Fibroblast of skin of right quadriceps (primary cell): ENCODE measurements at regions not wholly inside any gene's neighbourhood (a gene's known extent, or its start where the extent isn't known, plus 50 kb on each side); places are given as distances from the start of the nearest gene placed in this dataset.

Experiments used
- DNase-seq: peaks from one replicate; pipeline ENCODE4 v3.0.0-alpha.2; 2013

DNA sequence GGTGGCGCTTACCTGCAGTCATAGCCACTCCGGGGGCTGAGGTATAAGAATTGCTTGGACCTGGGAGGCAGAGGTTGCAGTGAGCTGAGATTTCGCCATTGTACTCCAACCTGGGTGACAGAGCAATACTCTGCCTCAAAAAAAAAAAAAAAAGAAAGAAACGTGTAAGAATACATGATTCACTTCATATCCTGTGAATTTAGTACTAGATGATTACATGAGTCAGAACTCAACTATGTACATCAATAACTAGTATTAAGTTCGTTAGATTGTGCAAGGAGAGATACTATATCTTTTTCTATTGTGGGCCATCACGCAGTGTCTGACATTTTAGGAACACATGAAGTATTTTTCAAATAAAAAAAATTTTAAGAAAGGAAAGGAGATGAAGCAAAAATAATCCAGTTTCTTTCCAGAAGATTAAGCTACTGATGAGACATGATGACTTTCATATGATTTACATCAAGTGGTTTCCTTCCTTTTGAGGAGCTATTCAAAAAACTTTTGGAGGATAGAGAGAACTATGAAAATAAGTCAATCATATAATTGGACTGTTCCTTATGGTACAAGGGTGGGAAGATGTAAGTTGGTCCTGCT is 64.7 kb upstream of the EXOC1L start:
- DNase-seq, result peak; percentile 75

DNA sequence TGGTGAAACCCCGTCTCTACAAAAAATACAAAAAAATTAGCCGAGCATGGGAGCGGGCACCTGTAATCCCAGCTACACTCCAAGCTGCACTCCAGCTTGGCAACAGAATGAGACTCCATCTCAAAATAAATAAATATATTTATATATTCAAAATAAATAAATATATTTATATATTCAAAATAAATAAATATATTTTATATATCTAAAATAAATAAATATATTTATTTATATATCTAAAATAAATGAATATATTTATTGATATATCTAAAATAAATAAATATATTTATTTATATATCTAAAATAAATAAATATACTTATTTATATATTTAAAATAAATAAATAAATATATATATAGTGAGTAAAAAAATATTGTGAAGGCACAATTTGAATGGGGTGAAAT is 63.4 kb upstream of the EXOC1L start:
- no peak for DNase-seq

DNA sequence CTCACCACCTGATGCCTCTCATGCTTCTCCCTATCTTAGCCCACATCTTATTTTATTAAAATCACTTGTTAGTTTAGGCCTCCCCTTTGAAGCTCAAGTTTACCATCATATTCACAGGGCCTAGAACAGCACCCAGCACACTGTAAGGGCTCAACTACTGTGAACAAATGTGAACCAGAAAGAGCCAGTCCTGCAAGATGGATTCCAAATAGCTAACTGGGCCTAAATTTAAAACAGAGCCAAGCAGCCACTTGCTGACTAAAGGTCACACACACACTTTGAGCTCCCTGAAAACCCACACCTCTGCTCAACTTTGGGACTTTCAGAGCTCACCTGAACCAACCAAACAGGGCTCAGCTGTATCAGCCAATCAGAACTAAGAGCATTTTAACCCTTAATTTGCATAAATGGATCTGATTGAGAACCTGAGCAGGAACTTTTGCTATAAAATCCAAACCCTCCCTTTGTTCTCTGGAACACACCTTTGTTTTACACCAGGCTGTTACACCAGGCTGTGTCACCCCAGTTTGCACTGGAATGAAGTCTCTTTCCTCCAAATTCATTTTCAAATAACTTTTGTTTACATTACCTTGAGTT is 62.1 kb upstream of the EXOC1L start:
- no peak for DNase-seq

DNA sequence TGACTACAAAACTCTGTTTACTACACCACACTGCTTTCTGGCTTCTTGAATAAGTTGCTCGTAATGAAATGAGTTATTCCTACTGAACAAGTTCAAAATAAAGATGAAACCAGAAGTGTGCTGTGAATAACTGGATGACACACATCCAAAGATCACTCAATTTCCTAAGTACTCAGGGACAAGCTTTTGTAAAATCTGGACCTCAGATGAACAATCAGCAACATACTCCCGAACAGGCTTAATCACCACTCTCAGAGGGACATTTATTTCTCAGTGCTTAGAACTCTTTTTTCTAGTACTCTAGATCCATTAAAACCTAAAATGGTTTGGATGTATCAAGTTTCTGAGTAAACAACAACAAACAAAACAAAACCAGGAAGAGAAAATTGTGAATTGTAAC is 61.5 kb upstream of the EXOC1L start:
- DNase-seq, result no peak

DNA sequence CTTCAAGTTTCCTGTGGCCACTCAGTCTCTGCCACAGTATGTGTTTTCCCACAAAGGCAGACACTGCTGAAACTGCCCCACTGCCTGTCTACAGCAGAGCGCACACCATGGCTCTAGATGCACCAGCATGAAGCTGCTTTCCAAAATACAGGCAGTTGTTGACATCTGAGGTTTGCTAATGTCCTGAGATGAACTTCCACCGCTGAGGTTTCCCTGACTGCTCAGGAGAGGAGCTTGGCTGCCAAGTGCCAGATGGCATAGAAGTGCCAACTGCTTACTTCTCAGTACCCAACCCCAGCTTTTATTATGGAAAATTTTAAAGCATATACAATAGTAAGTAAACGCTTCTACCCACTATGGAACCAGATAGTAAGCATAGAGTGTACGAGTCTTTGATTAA is 61.0 kb upstream of the EXOC1L start:
- DNase-seq, result no peak

DNA sequence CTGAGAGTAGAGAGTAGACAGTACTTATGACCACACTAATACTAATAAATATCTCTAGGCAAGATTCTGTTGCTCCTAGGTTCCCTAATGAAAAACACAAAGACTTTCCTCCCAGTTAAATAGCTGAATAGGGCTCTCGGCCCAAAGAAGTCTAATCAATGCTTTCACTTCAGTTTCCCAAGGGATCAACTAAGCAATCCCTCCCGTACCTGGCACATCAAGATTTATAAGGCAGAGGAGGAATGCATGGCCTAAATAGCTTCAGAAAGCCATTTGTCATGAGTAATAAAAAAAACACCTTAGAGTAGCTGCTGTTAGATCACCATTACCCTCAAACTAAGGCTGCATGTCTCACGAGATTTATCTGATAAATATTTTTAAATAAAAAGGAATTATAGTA is 56.8 kb upstream of the EXOC1L start:
- DNase-seq, result peak; percentile 38

DNA sequence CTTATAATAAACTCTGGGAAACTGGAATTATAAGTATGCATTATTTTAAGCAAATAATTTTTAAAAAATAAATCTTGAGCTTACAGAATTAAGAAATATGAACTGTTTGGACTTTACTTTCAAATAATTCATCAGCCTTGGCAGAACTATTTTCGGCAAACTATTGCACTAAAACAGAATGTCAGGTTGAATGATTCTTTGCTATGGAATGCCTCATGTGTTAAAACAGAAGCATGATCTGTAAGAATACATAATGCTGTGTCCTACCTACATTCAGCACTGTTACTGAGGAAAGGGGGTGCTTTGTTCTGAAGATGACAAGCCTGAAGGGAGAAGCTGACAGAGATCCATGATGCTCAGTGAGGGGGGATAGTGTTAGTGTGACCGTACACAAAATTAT is 55.6 kb upstream of the EXOC1L start:
- DNase-seq, result peak; percentile 12

DNA sequence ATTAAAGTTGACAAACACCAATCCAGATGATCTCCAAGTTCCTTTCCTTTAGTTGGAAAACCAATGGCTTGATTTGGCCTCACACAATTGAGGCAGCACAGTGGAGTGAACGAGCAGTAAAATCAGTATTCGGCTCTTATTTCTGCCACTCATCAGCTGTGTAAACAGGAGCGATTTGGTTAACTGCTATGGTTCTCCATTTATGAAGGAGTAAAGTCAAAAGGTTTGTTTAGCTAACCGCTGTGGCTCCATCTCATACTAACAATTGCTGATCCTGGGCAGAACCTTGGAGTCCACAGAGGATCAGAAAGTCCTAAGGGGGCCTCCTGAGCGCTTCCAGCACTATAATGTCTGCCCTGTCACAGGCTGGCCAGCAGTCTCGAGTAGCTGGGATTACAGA is 54.5 kb upstream of the EXOC1L start:
- DNase-seq, result no peak

DNA sequence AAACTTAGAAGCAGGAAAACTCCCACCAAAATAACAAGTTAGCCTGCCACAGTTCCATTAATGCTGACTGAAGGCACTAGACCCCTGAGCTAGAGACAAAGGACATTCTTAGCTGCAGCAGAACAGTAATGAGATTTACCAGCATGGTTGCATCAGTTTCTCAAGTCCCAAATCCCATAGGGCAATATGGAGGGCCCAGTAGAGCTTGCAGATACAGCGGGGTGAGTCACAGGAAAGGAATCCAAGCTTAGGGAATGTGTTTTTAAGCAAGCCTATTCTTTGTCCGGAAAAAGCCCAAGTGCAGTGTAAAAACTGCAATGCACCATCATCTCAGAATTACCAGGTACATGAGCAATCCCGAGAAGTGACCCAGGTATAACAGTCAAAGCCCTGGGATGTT is 51.3 kb upstream of the EXOC1L start:
- DNase-seq, result peak; percentile 91
